HCT116 (cell line): ENCODE measurements at regions not wholly inside any gene's neighbourhood (a gene's known extent, or its start where the extent isn't known, plus 50 kb on each side); places are given as distances from the start of the nearest gene placed in this dataset.

ENCODE experiments used
- ATAC-seq: fragments of 200-7000 bp; cut with Tn5 transposase; 2 replicates; pipeline ENCODE4 v1.9.1; 2020; ENCODE audit warnings: mild to moderate bottlenecking, moderate library complexity
- BruUV-seq: library from RNA; stranded (reverse); fragments of 400-500 nt; replicated peaks from 2 replicates; lab custom pipeline; 2021; lab: Mats Ljungman, UMichigan
- CTCF ChIA-PET: fragments of 300-600 bp; sonication (Branson Sonifier 250); formaldehyde crosslinking; loops from one replicate; lab custom pipeline; 2021; ENCODE audit warnings: antibody characterized with exemption; lab: Charles Lee
- POLR2A ChIA-PET: fragments of 300-600, 350-600 bp; sonication (Branson Sonifier 250); formaldehyde crosslinking; loops from one replicate; lab custom pipeline; 2021; ENCODE audit warnings: antibody characterized with exemption; lab: Charles Lee
- RAD21 ChIA-PET, 2 experiments: fragments of 300-600 bp; sonication (Branson Sonifier 250); formaldehyde crosslinking; loops; one replicate each; lab custom pipeline; 2023; ENCODE audit warnings: low total read pairs in 2 of 2; ENCODE audit not compliant: uncharacterized antibody in 2 of 2, unreplicated experiment in 2 of 2, low non-redundant PET in 1 of 2; lab: Charles Lee
- DNase-seq: peaks from one replicate; pipeline ENCODE4 v3.0.0-alpha.2; 2010; ENCODE audit warnings: low read depth, low spot score
- H2AFZ ChIP-seq: fragments of 200-600 bp; shearing (Covaris generic), sonication (generic); 2 replicates; pipeline ENCODE4 v1.6.1; 2017; ENCODE audit warnings: low read depth, mixed run types, mixed read lengths, antibody characterized with exemption, low read length; ENCODE audit not compliant: poor library complexity, severe bottlenecking
- H3K27ac ChIP-seq: 2 replicates; pipeline ENCODE4 v1.5.1; 2012; ENCODE audit warnings: low read depth, low read length
- H3K27me3 ChIP-seq: fragments of 200-600 bp; sonication (generic); 2 replicates; pipeline ENCODE4 v1.6.1; 2016; ENCODE audit warnings: mixed run types, low read length, mixed read lengths; ENCODE audit not compliant: insufficient read depth
- H3K36me3 ChIP-seq, 2 experiments: fragments of 200-500 bp in 1 of 2; fragments of 200-600 bp in 1 of 2; sonication (Bioruptor generic) in 1 of 2; sonication (generic) in 1 of 2; 2 replicates each; pipeline versions ENCODE4 v1.5.1 to v1.6.1; 2014 to 2016; ENCODE audit warnings: low read length in 2 of 2, inconsistent platforms in 1 of 2, mixed read lengths in 1 of 2, mixed run types in 1 of 2; ENCODE audit not compliant: insufficient read depth in 2 of 2, control insufficient read depth in 1 of 2
- H3K4me1 ChIP-seq, 2 experiments: fragments of 200-600 bp in 1 of 2; sonication (generic) in 1 of 2; 2 replicates each; pipeline versions ENCODE4 v1.5.1 to v1.6.1; 2012 to 2017; ENCODE audit warnings: low read length in 2 of 2, inconsistent platforms in 1 of 2, mild to moderate bottlenecking in 1 of 2, mixed read lengths in 1 of 2, mixed run types in 1 of 2, moderate library complexity in 1 of 2; ENCODE audit not compliant: insufficient read depth in 2 of 2, control insufficient read depth in 1 of 2
- H3K4me2 ChIP-seq: fragments of 200-600 bp; sonication (generic); 2 replicates; pipeline ENCODE4 v1.6.1; 2017; ENCODE audit warnings: mixed run types, low read length, mixed read lengths
- H3K4me3 ChIP-seq, 2 experiments: fragments of 200-600 bp in 1 of 2; sonication (generic) in 1 of 2; replicated peaks in 1 of 2; 2 replicates each; pipeline ENCODE4 v1.5.1; 2011 to 2016; ENCODE audit warnings: low read length in 2 of 2, control low read depth in 1 of 2, low read depth in 1 of 2, mild to moderate bottlenecking in 1 of 2, mixed read lengths in 1 of 2, mixed run types in 1 of 2
- H3K79me2 ChIP-seq: fragments of 200-600 bp; sonication (generic); 2 replicates; pipeline ENCODE4 v1.6.1; 2017; ENCODE audit warnings: mild to moderate bottlenecking, mixed run types, low read length, moderate library complexity, mixed read lengths; ENCODE audit not compliant: insufficient read depth
- H3K9ac ChIP-seq: fragments of 200-600 bp; sonication (generic); 2 replicates; pipeline ENCODE4 v1.6.1; 2016; ENCODE audit warnings: low read length, mixed read lengths
- H3K9me2 ChIP-seq: fragments of 200-600 bp; sonication (generic), shearing (Covaris generic); 2 replicates; pipeline ENCODE4 v1.6.1; 2017; ENCODE audit warnings: mixed run types, mild to moderate bottlenecking, moderate library complexity; ENCODE audit not compliant: insufficient read depth
- H3K9me3 ChIP-seq, 2 experiments: fragments of 200-500 bp in 1 of 2; fragments of 200-600 bp in 1 of 2; sonication (Bioruptor generic) in 1 of 2; sonication (generic) in 1 of 2; 2 replicates each; pipeline ENCODE4 v1.6.1; 2014 to 2017; ENCODE audit warnings: low read length in 2 of 2, mixed read lengths in 2 of 2, inconsistent platforms in 1 of 2, low read depth in 1 of 2, mild to moderate bottlenecking in 1 of 2, mixed run types in 1 of 2, moderate library complexity in 1 of 2; ENCODE audit not compliant: control insufficient read depth in 1 of 2, insufficient read depth in 1 of 2
- H4K20me1 ChIP-seq: fragments of 200-600 bp; sonication (generic), shearing (Covaris generic); 2 replicates; pipeline ENCODE4 v1.6.1; 2017; ENCODE audit warnings: mixed run types, mild to moderate bottlenecking, moderate library complexity; ENCODE audit not compliant: insufficient read depth
- CBX3 ChIP-seq: IDR thresholded peaks from 2 replicates; pipeline ENCODE4 v1.6.1; 2012; ENCODE audit warnings: low read depth
- CEBPB ChIP-seq: IDR thresholded peaks from 2 replicates; pipeline ENCODE4 v1.6.1; 2012; ENCODE audit warnings: low read depth
- EGR1 ChIP-seq: IDR thresholded peaks from 2 replicates; pipeline ENCODE4 v1.6.1; 2012; ENCODE audit warnings: low read depth
- EZH2 ChIP-seq: fragments of 200-600 bp; sonication (generic); IDR thresholded peaks from 2 replicates; pipeline ENCODE4 v1.6.1; 2017; ENCODE audit warnings: antibody characterized with exemption, mixed run types
- EZH2phosphoT487 ChIP-seq: fragments of 200-600 bp; IDR thresholded peaks from 2 replicates; pipeline ENCODE4 v1.6.1; 2018; ENCODE audit warnings: antibody characterized with exemption, borderline replicate concordance
- FOSL1 ChIP-seq: IDR thresholded peaks from 2 replicates; pipeline ENCODE4 v1.6.1; 2012; ENCODE audit warnings: low read depth
- MAX ChIP-seq: IDR thresholded peaks from 2 replicates; pipeline ENCODE4 v1.6.1; 2012
- POLR2AphosphoS5 ChIP-seq: IDR thresholded peaks from 2 replicates; pipeline ENCODE4 v1.6.1; 2011; ENCODE audit warnings: mild to moderate bottlenecking, low read depth, low read length, moderate library complexity
- RAD21 ChIP-seq: IDR thresholded peaks from 2 replicates; pipeline ENCODE4 v1.6.1; 2012; ENCODE audit warnings: low read depth, mild to moderate bottlenecking
- SRF ChIP-seq: IDR thresholded peaks from 2 replicates; pipeline ENCODE4 v1.6.1; 2012; ENCODE audit warnings: low read depth
- TCF7L2 ChIP-seq: IDR thresholded peaks from 2 replicates; pipeline ENCODE4 v1.7.0; 2011; ENCODE audit warnings: borderline replicate concordance, inconsistent platforms; ENCODE audit not compliant: insufficient read depth, insufficient read length; ENCODE audit errors: extremely low read depth
- YY1 ChIP-seq: IDR thresholded peaks from 2 replicates; pipeline ENCODE4 v1.6.1; 2011; ENCODE audit warnings: low read length, low read depth, moderate library complexity, mild to moderate bottlenecking; ENCODE audit not compliant: insufficient replicate concordance; ENCODE audit errors: extremely low read depth
- ZFX ChIP-seq: fragments of 450-650 bp; IDR thresholded peaks from 2 replicates; pipeline ENCODE4 v1.6.1; 2017
- intact Hi-C: fragments of 100-400 bp; cut with micrococcal nuclease; formaldehyde crosslinking; loops from 2 replicates; pipeline ENCODE4 v1.10.0; 2022
- TF ChIP-seq, protein P1 (sequence below): IDR thresholded peaks from 2 replicates; pipeline ENCODE4 v1.6.1; 2012; ENCODE audit warnings: low read depth

DNA sequence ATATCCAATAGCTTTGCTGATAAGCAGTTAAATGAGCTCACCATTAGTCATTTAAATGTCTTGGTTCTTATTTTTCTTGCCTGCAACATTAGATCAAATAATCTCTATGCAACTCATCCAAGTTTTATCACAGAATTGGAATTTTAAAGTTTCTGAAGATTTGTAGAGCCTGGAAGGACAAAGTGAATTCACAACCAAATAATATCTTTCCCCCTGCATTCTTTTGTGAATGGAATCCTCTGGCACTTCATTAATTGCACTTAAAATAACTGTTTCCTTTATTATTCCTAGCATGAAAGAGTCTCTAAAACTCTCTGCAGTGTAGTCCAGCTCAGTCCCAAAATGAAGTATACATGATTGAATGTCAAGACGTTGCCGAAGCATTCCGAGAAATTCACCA, 345.6 kb upstream of the TGFBR2 start (continued):
- TF ChIP-seq, protein P1, sequence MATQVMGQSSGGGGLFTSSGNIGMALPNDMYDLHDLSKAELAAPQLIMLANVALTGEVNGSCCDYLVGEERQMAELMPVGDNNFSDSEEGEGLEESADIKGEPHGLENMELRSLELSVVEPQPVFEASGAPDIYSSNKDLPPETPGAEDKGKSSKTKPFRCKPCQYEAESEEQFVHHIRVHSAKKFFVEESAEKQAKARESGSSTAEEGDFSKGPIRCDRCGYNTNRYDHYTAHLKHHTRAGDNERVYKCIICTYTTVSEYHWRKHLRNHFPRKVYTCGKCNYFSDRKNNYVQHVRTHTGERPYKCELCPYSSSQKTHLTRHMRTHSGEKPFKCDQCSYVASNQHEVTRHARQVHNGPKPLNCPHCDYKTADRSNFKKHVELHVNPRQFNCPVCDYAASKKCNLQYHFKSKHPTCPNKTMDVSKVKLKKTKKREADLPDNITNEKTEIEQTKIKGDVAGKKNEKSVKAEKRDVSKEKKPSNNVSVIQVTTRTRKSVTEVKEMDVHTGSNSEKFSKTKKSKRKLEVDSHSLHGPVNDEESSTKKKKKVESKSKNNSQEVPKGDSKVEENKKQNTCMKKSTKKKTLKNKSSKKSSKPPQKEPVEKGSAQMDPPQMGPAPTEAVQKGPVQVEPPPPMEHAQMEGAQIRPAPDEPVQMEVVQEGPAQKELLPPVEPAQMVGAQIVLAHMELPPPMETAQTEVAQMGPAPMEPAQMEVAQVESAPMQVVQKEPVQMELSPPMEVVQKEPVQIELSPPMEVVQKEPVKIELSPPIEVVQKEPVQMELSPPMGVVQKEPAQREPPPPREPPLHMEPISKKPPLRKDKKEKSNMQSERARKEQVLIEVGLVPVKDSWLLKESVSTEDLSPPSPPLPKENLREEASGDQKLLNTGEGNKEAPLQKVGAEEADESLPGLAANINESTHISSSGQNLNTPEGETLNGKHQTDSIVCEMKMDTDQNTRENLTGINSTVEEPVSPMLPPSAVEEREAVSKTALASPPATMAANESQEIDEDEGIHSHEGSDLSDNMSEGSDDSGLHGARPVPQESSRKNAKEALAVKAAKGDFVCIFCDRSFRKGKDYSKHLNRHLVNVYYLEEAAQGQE, result no peak
- TF ChIP-seq POLR2AphosphoS5 (no peak), ZFX (no peak), CBX3 (no peak), FOSL1 (no peak)

GRCh38 chr3:30263238-30263924, 343.0 kb upstream of the TGFBR2 start:
- ChIA-PET CTCF (interaction anchor here (1.1 kb wide), 1 partner anchor 431 kb away, joined by 4 read pairs; no protein-coding TSS in a partner anchor), POLR2A (no interaction called here)
- BruUV-seq, result no TSS peak
- Histone ChIP-seq H3K4me2 (no peak overlapping the region), H3K27ac (no peak overlapping the region), H3K9me2 (no peaks in the 10 kb centered on the region), H2AFZ (peak overlapping the region; percentile 26)
- ATAC-seq, result 0 out of 2 replicates have a peak, but pooled peaks have one; percentile 30
- no peak for TF ChIP-seq MAX
- TF ChIP-seq EZH2phosphoT487, result no peak
- no peak for TF ChIP-seq ZFX
- no peak for TF ChIP-seq EGR1
- no peak for TF ChIP-seq CEBPB
- no peak for TF ChIP-seq SRF
- no peak for TF ChIP-seq YY1
- no peak for TF ChIP-seq CBX3
- no peak for TF ChIP-seq TCF7L2
- no peak for TF ChIP-seq EZH2
- no peak for TF ChIP-seq FOSL1
- TF ChIP-seq RAD21, result no peak
- TF ChIP-seq, all 23 proteins: peak for 0
- no peaks in the 10 kb centered on the region for H4K20me1 ChIP-seq
- H3K27me3 ChIP-seq, result no peaks in the 10 kb centered on the region
- H3K36me3 ChIP-seq, result no peaks in the 10 kb centered on the region
- no peak overlapping the region for H3K9ac ChIP-seq
- no peaks in the 10 kb centered on the region for H3K4me1 ChIP-seq
- H3K9me3 ChIP-seq, result no peaks in the 10 kb centered on the region
- no peaks in the 10 kb centered on the region for H3K79me2 ChIP-seq
- RAD21 ChIA-PET, result no interaction called here
- no peak for DNase-seq
- intact Hi-C loops, result no loop called here
- H3K4me3 ChIP-seq, result no peak overlapping the region
